K562 (cell line): ENCODE measurements at regions not wholly inside any gene's neighbourhood (a gene's known extent, or its start where the extent isn't known, plus 50 kb on each side); places are given as distances from the start of the nearest gene placed in this dataset.

Source experiments
- ATAC-seq: fragments of 200-7000 bp; cut with Tn5 transposase; 3 replicates; pipeline ENCODE4 v1.9.1; 2020; ENCODE audit warnings: moderate library complexity
- BruUV-seq: library from RNA; stranded (reverse); fragments of 400-500 nt; replicated peaks from 2 replicates; lab custom pipeline; 2021; lab: Mats Ljungman, UMichigan
- CTCF ChIA-PET: fragments of 300-600 bp; formaldehyde crosslinking; extraction: SDS; loops from one replicate; lab custom pipeline; 2021; ENCODE audit warnings: low intra/inter-chr PET ratio; lab: Yijun Ruan, JAX
- POLR2A ChIA-PET: fragments of 300-600, 350-650 bp; sonication (Branson Sonifier 250); formaldehyde crosslinking; extraction: SDS; loops from one replicate; lab custom pipeline; 2021; ENCODE audit warnings: antibody characterized with exemption, inconsistent platforms; lab: Yijun Ruan, JAX
- DNase-seq, 4 experiments: peaks; one replicate each; pipeline versions ENCODE4 v3.0.0 to v3.0.0-alpha.2; 2011 to 2018; ENCODE audit warnings: low spot score in 3 of 4, mixed read lengths in 3 of 4; ENCODE audit errors: extremely low read depth in 1 of 4
- FAIRE-seq: peaks from 2 replicates; lab custom pipeline; 2011; peaks lifted over from hg19 to GRCh38; lab: Jason Lieb, UNC
- H2AFZ ChIP-seq: 2 replicates; pipeline ENCODE4 v1.6.0; 2011; ENCODE audit warnings: low read depth, low read length, control low read depth, inconsistent platforms
- H3K27ac ChIP-seq: fragments of 200-600 bp; 3 replicates; pipeline ENCODE4 v1.8.0; 2011; ENCODE audit warnings: low read depth, mild to moderate bottlenecking, control low read depth, inconsistent platforms, low read length, moderate library complexity, mixed read lengths; ENCODE audit errors: extremely low read depth
- H3K27me3 ChIP-seq, 2 experiments: fragments of 300-600 bp in 1 of 2; 2 replicates in 1 of 2; 3 replicates in 1 of 2; pipeline versions ENCODE4 v1.6.0 to v1.8.0; 2011; ENCODE audit warnings: inconsistent platforms in 2 of 2, low read length in 2 of 2, mild to moderate bottlenecking in 1 of 2, mixed read lengths in 1 of 2, moderate library complexity in 1 of 2; ENCODE audit not compliant: control insufficient read depth in 2 of 2, insufficient read depth in 2 of 2
- H3K36me3 ChIP-seq: fragments of 300-600 bp; 3 replicates; pipeline ENCODE4 v1.8.0; 2011; ENCODE audit warnings: mild to moderate bottlenecking, low read length, inconsistent platforms; ENCODE audit not compliant: control insufficient read depth, insufficient read depth
- H3K4me1 ChIP-seq, 2 experiments: fragments of 200-600 bp in 1 of 2; replicated peaks in 1 of 2; 2 replicates in 1 of 2; 3 replicates in 1 of 2; pipeline versions ENCODE4 v1.5.1 to v1.8.0; 2011; ENCODE audit warnings: inconsistent platforms in 2 of 2, low read length in 2 of 2, mild to moderate bottlenecking in 1 of 2, mixed read lengths in 1 of 2, moderate library complexity in 1 of 2; ENCODE audit not compliant: control insufficient read depth in 2 of 2, insufficient read depth in 2 of 2
- H3K4me2 ChIP-seq: 2 replicates; pipeline ENCODE4 v1.6.1; 2011; ENCODE audit warnings: low read length, control low read depth, inconsistent platforms, mixed read lengths; ENCODE audit not compliant: insufficient read depth
- H3K4me3 ChIP-seq: fragments of 200-600 bp; sonication (generic), shearing (Covaris generic); 2 replicates; pipeline ENCODE4 v1.5.1; 2016; ENCODE audit warnings: control low read depth, inconsistent platforms
- H3K79me2 ChIP-seq: fragments of 200-600 bp; 3 replicates; pipeline ENCODE4 v1.8.0; 2011; ENCODE audit warnings: low read length, inconsistent platforms; ENCODE audit not compliant: control insufficient read depth, insufficient read depth
- H3K9ac ChIP-seq, 2 experiments: 2 replicates each; pipeline versions ENCODE4 v1.6.0 to v1.6.1; 2011; ENCODE audit warnings: low read depth in 2 of 2, low read length in 2 of 2, control low read depth in 1 of 2, inconsistent platforms in 1 of 2, mild to moderate bottlenecking in 1 of 2, mixed read lengths in 1 of 2; ENCODE audit not compliant: insufficient read depth in 1 of 2
- H3K9me1 ChIP-seq: one replicate; pipeline ENCODE4 v1.6.0; 2011; ENCODE audit warnings: inconsistent platforms, mild to moderate bottlenecking, low read length, moderate library complexity; ENCODE audit not compliant: control insufficient read depth, insufficient read depth
- H3K9me3 ChIP-seq: replicated peaks from 2 replicates; pipeline ENCODE4 v1.5.1; 2011; ENCODE audit warnings: low read depth, low read length, inconsistent platforms; ENCODE audit not compliant: control insufficient read depth, insufficient read depth
- H4K20me1 ChIP-seq: replicated peaks from 2 replicates; pipeline ENCODE4 v1.6.1; 2011; ENCODE audit warnings: low read length, inconsistent platforms, mixed read lengths; ENCODE audit not compliant: control insufficient read depth, insufficient read depth
- CXXC5 ChIP-seq: fragments of 250-450 bp; sonication (Bioruptor Pico); IDR thresholded peaks from 2 replicates; pipeline ENCODE4 v1.8.0; 2022; ENCODE audit warnings: inconsistent platforms, mild to moderate bottlenecking, moderate library complexity
- ETV1 ChIP-seq: fragments of 450-650 bp; conservative IDR thresholded peaks from 2 replicates; pipeline ENCODE4 v1.6.1; 2016; ENCODE audit warnings: missing genetic modification characterization, control low read depth, low read depth, missing compliant biosample characterization
- EZH2 ChIP-seq: IDR thresholded peaks from 2 replicates; pipeline ENCODE4 v1.6.1; 2012; ENCODE audit warnings: low read depth, mild to moderate bottlenecking, inconsistent platforms, low read length, borderline replicate concordance
- GABPA ChIP-seq: fragments of 200-800 bp; sonication (Bioruptor generic); conservative IDR thresholded peaks from 2 replicates; pipeline ENCODE4 v1.6.1; 2016; ENCODE audit warnings: low read depth, missing genetic modification characterization, missing compliant biosample characterization
- WHSC1 ChIP-seq: IDR thresholded peaks from one replicate; pipeline ENCODE4 v1.6.1; 2012; ENCODE audit warnings: low read length, control low read depth, inconsistent platforms
- ZBTB33 ChIP-seq: sonication (generic); formaldehyde crosslinking; IDR thresholded peaks from 2 replicates; pipeline ENCODE4 v1.8.1; 2023; ENCODE audit warnings: mild to moderate bottlenecking, missing genetic modification reagents
- ZNF354B ChIP-seq: fragments of 250-450 bp; sonication (Bioruptor Pico); IDR thresholded peaks from 2 replicates; pipeline ENCODE4 v1.4.0; 2020
- ZNF395 ChIP-seq: fragments of 200-800 bp; sonication (Bioruptor generic); IDR thresholded peaks from 2 replicates; pipeline ENCODE4 v1.6.1; 2017; ENCODE audit warnings: missing genetic modification characterization, missing compliant biosample characterization
- ZNF583 ChIP-seq: fragments of 250-450 bp; sonication (Bioruptor Pico); IDR thresholded peaks from 2 replicates; pipeline ENCODE4 v1.4.0; 2020
- WGBS: fragments of 100-300 bp; shearing (Covaris generic); methylation state at CpG from one replicate; pipeline ENCODE4 v1.1.6; 2016; ENCODE audit warnings: low coverage, mixed read lengths; ENCODE audit not compliant: insufficient coverage; ENCODE audit errors: missing lambda C conversion rate; 5-methylcytosine and 5-hydroxymethylcytosine counted together
- in situ Hi-C: fragments of 300-500 bp; cut with MboI; formaldehyde crosslinking; loops from 4 replicates; pipeline ENCODE4 v1.15.0; 2018; ENCODE audit warnings: inconsistent platforms, mixed read lengths
- intact Hi-C: fragments of 100-400 bp; cut with micrococcal nuclease; formaldehyde crosslinking; loops from 2 replicates; pipeline ENCODE4 v1.14.2; 2022

GRCh38 chr12:13411287-13411686 lies 214.8 kb downstream of the EMP1 start:
- BruUV-seq: no TSS peak
- intact Hi-C loops: no loop called here

More at GRCh38 chr12:13411287-13411686, 214.8 kb downstream of the EMP1 start:
- Histone ChIP-seq H3K4me2 (no peak overlapping the region), H3K9ac (no peak overlapping the region), H3K9me3 (no peaks in the 10 kb centered on the region), H3K4me3 (no peak overlapping the region), H3K9me1 (no peaks in the 10 kb centered on the region), H3K27ac (no peak overlapping the region), H3K4me1 (no peaks in the 10 kb centered on the region), H4K20me1 (no peaks in the 10 kb centered on the region), H3K79me2 (no peaks in the 10 kb centered on the region), H2AFZ (no peak overlapping the region), H3K27me3 (no peaks in the 10 kb centered on the region), H3K36me3 (no peaks in the 10 kb centered on the region)
- FAIRE-seq (no peak), ATAC-seq (no peak), DNase-seq (no peak)
- 4% methylated on average over 2 of the region's 2 CpGs for WGBS
- in situ Hi-C loops: no loop called here
- ChIA-PET CTCF (no interaction called here), POLR2A (no interaction called here)
- TF ChIP-seq ZNF354B (CRISPR knock-in tag) (no peak), WHSC1 (no peak), ZNF395 (no peak), ETV1 (no peak), ZNF583 (no peak), GABPA (tag) (no peak), ZBTB33 (CRISPR knock-in tag) (no peak), CXXC5 (CRISPR knock-in tag) (no peak), EZH2 (no peak)
